Bone marrow (tissue), 2 donors: ENCODE measurements at regions not wholly inside any gene's neighbourhood (a gene's known extent, or its start where the extent isn't known, plus 50 kb on each side); places are given as distances from the start of the nearest gene placed in this dataset.
"Not testable (repeated sequence)": the region's sequence is repeated elsewhere in the genome, so short reads cannot be mapped to it uniquely, and the experiment has no call there.

ENCODE experiments used
- DNase-seq, 2 donors: peaks; one replicate each; lab custom pipeline; 2025; lab: John Stamatoyannopoulos, UW

DNA sequence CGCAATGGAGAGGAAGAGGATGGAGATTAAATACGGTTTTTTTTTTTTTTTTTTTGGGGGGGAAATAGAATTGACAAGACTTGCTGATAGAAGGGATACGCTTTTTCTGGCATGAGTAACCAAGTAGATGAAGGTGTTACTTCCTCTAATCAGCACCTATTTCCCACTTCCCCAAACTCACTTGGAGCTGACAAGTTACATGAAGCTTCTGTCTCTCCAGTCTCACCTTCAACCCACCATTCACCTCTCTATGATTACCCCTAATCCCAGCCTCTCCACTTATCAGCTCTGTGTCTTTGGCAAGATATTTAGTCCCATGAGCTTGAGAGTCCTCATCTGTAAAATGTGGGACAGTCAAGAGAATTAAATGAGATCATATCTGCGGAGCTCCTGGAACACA is 185.9 kb upstream of the HS3ST3A1 start:
- DNase-seq = no peak

DNA sequence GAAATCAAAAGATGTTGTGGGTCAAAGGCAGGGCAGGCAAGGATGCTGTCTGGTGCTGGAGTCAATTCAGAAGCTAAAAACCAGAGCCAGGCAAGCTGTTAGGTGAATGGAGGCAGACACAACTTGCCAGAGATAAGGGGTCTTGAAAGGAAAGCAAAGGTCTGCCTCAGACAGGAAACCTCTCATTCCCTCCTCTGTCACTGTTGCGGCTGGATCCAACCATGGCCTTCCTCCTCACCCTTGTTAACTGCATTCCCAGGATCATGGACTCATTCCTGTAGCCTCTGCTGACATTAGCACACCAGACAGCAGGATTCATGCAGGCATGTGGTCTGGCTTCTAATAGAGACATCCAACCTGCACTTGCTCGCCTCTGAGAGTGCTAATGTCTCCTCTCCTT is 186.7 kb upstream of the HS3ST3A1 start:
- DNase-seq = no peak

DNA sequence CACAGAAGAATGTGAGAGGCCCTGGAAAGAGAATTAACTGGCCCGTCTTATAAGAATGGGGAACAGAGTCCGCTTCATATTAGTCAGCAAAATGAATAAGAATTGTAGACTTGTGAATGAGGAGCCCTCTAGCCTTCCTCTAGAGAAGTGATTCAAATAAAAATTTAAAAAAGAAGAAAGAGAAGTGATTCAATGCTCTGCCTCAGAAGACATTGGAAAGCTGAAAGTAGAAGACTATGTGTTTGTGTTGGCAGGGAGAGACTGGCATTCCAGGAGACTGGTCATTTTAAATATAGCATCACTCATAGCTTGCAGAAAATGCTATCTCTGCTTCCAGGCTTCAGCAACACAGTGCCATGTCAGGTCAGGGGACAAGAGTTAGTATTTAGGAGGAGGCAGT is 190.6 kb upstream of the HS3ST3A1 start:
- no peak for DNase-seq

GRCh38 chr17:13793951-13794350 is 192.2 kb upstream of the HS3ST3A1 start:
- DNase-seq = no peak

DNA sequence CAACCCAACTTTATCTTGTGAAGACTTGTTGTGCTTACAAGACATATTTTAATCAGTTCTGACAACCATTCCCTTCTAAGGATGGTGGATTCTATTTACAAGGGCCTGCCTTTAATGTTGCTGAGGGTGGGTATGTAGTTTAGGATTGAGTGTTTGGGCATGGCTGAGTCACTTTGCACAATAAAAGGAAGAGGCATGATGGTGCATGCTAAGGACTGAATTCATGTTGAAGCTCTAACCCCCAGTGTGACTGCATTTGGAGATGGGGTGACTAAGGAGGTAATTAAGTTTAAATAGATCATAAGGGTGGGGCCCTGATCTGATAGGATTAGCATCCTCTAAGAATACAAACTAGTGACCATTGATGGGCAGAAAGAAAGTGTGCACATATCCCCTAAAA is 196.1 kb upstream of the HS3ST3A1 start:
- DNase-seq = no peak

GRCh38 chr17:13806092-13806491 is 204.4 kb upstream of the HS3ST3A1 start:
- no peak for DNase-seq

- DNase-seq = no peak
Observed at GRCh38 chr17:13807103-13807502, 205.4 kb upstream of the HS3ST3A1 start.

GRCh38 chr17:13812350-13812749 is 210.6 kb upstream of the HS3ST3A1 start:
- DNase-seq = no peak

- DNase-seq = no peak
Observed at GRCh38 chr17:13813347-13814240, 211.9 kb upstream of the HS3ST3A1 start.

DNA sequence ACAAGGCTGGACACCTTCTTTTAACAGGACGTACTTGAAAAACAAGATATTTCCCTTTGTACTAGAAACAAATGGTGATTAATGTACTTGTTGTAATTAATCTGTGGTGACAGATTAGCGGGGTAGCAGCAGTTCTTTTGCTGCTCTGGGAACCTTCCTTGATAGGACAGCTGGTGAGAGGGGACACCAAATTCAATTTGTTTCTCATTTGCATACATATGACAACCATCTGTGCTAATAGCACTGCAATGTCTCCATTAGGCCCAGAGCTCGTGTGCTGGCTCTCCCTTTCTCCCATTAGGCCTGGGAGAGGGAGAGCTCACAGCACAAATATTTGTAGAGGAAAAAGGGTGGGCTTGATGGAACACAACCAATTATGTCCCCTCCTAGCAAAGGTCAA is 221.0 kb upstream of the HS3ST3A1 start:
- no peak for DNase-seq

- no peak for DNase-seq
Observed at GRCh38 chr17:13825526-13826040, 223.9 kb upstream of the HS3ST3A1 start.

DNA sequence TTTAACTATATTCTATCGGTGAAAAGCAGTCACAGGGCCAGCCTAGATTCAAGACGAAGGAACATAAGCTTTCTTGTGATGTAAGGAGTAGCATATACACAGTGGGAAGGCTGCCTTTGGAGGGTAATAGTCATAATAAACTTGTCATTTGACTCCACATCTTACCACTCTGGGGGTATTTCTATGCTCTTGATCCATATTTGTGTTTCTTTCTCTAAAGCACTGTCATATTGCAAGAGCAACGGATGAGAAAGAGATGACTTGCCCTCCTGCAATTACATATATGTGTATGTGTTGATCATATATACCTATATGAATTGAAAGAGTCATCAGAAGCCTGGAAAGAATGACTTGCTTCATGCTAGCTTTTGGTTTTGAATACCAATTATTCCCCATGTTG is 225.4 kb upstream of the HS3ST3A1 start:
- no peak for DNase-seq

- DNase-seq = no peak
Observed at GRCh38 chr17:13833921-13834320, 232.2 kb upstream of the HS3ST3A1 start.

GRCh38 chr17:13835151-13835550 is 233.4 kb upstream of the HS3ST3A1 start:
- no peak for DNase-seq

DNA sequence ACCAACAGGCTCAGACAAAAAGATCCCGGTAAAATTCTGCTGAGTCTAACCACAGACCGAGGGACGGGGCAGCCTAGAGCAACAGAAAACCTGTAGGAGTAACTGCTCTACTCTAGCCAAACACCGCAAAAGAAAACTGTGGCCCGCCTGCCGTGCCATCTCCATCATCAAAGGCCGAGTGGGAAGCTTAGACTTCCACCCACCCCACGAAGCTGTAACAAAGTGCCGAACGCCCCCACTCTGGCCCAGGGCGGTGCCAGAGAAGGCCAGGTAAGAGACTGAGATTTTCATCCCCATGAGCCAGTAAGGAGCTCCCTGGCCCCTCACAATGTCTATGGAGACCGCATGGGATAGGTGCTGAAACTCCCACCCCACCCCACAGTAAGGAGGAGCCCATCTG is 231.9 kb upstream of the COX10 start:
- no peak for DNase-seq

DNA sequence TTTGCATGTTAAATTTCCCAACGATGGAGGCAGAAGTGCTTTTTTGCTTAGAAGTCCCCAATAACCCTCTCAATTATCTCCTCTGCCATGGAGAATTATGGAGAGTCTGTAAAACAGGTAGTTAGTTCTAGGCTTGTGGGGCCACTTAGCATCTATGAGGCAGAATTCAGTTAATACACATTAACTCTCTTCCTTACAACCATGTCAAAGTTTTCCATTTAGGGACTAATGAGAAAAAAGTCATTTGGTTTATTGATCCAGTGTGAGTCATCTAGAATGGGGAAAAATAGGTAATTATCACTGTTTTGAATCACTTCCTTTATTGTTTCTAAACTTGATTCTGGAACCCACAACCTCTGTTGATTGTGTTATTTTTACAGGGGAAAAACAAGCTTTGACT is 229.1 kb upstream of the COX10 start:
- no peak for DNase-seq

- DNase-seq = no peak
Observed at GRCh38 chr17:13843862-13844635, 225.3 kb upstream of the COX10 start.

DNA sequence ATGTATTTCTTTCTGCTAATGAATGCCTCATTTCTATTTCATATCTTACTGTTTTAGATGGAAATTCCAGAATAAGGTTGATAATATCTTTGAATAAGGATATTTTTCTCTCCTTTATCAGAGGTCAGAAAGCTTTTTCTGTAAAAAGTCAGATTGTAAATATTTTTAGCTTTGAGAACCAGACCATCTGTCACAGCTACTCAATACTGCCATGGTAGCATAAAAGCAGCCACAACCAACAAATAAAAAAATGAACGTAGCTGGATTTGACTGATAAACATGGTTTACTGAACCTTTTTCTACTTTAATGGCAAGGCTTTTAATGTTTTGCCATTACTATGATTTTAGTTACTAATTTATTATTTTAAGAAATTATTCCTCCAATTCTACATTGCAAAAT is 217.4 kb upstream of the COX10 start:
- DNase-seq = no peak

DNA sequence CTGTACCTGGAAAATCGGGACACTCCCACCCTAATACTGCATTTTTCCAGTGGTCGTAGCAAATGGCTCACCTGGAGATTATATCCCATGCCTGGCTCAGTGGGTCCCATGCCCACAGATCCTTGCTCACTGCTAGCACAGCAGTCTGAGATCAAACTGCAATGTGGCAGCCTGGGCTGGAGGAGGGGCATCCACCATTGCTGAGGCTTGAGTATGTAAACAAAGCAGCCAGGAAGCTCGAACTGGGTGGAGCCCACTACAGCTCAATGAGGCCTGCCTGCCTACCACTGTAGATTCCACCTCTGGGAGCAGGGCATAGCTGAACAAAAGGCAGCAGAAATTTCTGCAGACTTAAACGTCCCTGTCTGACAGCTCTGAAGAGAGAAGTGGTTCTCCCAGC is 213.6 kb upstream of the COX10 start:
- DNase-seq = not testable (repeated sequence)

- peak in 1 of 2 donors; percentile 1 for DNase-seq
Observed at GRCh38 chr17:13862346-13862745, 207.0 kb upstream of the COX10 start.

DNA sequence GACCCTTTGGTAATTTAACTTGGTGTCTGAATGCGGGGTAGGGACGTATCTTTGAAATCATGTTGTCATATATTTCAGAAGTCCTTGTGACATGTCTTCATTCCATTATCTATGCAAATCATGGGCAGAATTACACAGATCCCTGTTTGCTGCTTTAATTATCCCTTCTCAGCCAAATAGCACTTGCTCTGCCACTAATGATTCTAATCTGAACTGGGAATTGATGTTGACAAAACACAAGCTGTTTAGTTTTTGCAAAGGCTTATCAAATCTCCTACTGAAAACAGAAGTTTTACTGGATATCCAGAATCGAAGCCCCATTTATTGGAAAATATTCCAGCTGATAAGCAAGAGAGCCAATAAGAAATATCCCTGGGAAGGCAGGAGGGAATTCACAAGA is 205.9 kb upstream of the COX10 start:
- no peak for DNase-seq

DNA sequence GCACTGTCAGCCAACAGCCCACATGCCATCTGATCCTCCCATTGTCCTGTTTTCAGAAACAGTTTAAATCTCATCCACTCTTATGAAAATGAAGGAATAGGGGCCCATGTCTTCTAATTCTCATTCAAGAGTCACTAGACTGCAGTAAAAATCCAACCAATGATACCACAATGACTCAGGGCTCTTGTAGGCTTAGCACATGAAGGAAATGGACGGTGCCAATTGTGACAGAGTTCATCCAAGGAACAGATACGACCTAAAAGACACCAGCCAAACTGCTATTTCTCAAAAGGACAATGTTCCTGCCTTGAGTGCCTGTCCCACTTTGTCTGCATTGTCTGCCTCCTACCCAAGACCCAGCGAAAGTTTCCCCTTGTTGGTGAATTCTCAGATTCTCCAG is 204.8 kb upstream of the COX10 start:
- DNase-seq = no peak

DNA sequence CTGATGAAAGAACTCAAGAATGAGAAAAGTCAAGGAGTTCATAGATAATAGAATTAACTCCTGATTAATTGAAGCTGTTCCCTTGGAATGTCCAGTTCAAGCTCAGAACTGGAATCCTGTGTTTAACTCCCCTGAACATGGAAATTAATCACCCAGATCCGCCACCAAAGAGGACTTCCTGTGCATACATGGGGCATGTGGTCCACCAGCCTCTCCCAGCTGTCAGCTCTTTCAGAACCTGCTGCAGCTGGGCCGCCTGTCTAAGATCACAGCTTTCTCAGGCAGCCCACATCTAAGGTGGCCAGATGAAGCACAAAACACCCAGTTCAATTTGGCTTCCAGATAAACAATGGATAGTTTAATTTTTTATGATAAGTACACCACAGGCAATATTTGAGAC is 203.7 kb upstream of the COX10 start:
- no peak for DNase-seq
